Heart left ventricle (tissue), 16 donors: ENCODE measurements at regions not wholly inside any gene's neighbourhood (a gene's known extent, or its start where the extent isn't known, plus 50 kb on each side); places are given as distances from the start of the nearest gene placed in this dataset.

Source experiments
- ATAC-seq, 4 donors: fragments of 200-7000 bp; cut with Tn5 transposase; one replicate each; pipeline ENCODE4 v1.9.1; 2020 to 2022; ENCODE audit warnings: moderate library complexity in 4 of 4, mild to moderate bottlenecking in 3 of 4, moderate number of reproducible peaks in 1 of 4
- DNase-seq, 5 donors: peaks; one replicate each; pipeline ENCODE4 v3.0.0-alpha.2; 2020
- H3K27ac ChIP-seq, 12 donors: fragments of 200-600 bp; sonication (generic) in 4 of 12; one replicate each; pipeline versions ENCODE4 v1.5.0 to v1.8.0; 2016 to 2022; ENCODE audit warnings: mild to moderate bottlenecking in 2 of 12
- H3K27me3 ChIP-seq, 9 donors: fragments of 200-600 bp; sonication (generic) in 2 of 9; one replicate each; pipeline versions ENCODE4 v1.5.1 to v1.8.0; 2016 to 2022; ENCODE audit warnings: mild to moderate bottlenecking in 3 of 9
- H3K36me3 ChIP-seq, 9 donors: fragments of 200-600 bp; sonication (generic) in 2 of 9; one replicate each; pipeline versions ENCODE4 v1.5.0 to v1.8.0; 2018 to 2022; ENCODE audit warnings: mild to moderate bottlenecking in 2 of 9
- H3K4me1 ChIP-seq, 12 donors: fragments of 200-600 bp; sonication (generic) in 4 of 12; one replicate each; pipeline versions ENCODE4 v1.5.0 to v1.8.0; 2016 to 2022; ENCODE audit warnings: mild to moderate bottlenecking in 3 of 12
- H3K4me3 ChIP-seq, 12 donors: fragments of 200-600 bp; sonication (generic) in 4 of 12; one replicate each; pipeline versions ENCODE4 v1.5.0 to v1.8.0; 2017 to 2022; ENCODE audit warnings: mild to moderate bottlenecking in 9 of 12, moderate library complexity in 4 of 12
- H3K9me3 ChIP-seq, 12 donors: fragments of 200-600 bp; sonication (generic) in 4 of 12; one replicate each; pipeline versions ENCODE4 v1.5.0 to v1.8.0; 2016 to 2022; ENCODE audit warnings: mild to moderate bottlenecking in 1 of 12
- POLR2A ChIP-seq, 2 donors: fragments of 450-650 bp; IDR thresholded peaks; one replicate each; pipeline ENCODE4 v1.6.1; 2017; ENCODE audit warnings: antibody characterized with exemption in 2 of 2, mild to moderate bottlenecking in 2 of 2, moderate library complexity in 2 of 2
- WGBS, 4 donors: extraction: QIAGEN DNeasy Blood & Tissue Kit in 2 of 4; methylation state at CpG; one replicate each; pipeline versions ENCODE4 v1.1.5 to v1.1.7; 2013 to 2018; 5-methylcytosine and 5-hydroxymethylcytosine counted together
- intact Hi-C, 10 donors: fragments of 100-400 bp; cut with DNase I; formaldehyde crosslinking; loops; one replicate each; pipeline versions ENCODE4 v1.11.1 to v1.14.2; 2022
- TF ChIP-seq, protein P1 (sequence below), 12 donors: fragments of 200-600 bp; sonication (generic) in 4 of 12; IDR thresholded peaks; one replicate each; pipeline versions ENCODE4 v1.5.0 to v1.8.0; 2018 to 2022; ENCODE audit warnings: antibody characterized with exemption in 12 of 12, mild to moderate bottlenecking in 5 of 12
- donor health status: ischemic (EF 13 %, LVEDD 7.1; RV severe dilation, severe dysfunction).
- donor health status: healthy with polysubstance abuse.
- donor health status: DM: no; HTN: yes; CAD: no.
- donor health status: DM: no; HTN: no; CAD: no.
- donor health status: ischemic (EF 25% LVEDD 6.9; RV normal size, moderate dysfunction).
- donor health status: ischemic (EF 25% LVEDD 5.7; RV mildly dilated, moderate dysfunction).
- donor health status: healthy.
- donor health status: DM: yes; HTN: yes; CAD: no.
- donor health status: ischemic (EF 35%, LVEDD 5.7; RV mildly dilated, moderate dysfunction).
- donor health status: nonischemic (EF 11% LVEDD 7.7; RV severe dilation, severe dysfunction).
- donor health status: DM: yes; HTN: yes; CAD: no.
- donor health status: PGD.
- donor health status: ischemic (EF 29% LVEDD 5.4; RV normal size, mild dysfunction).
- donor health status: nonischemic (EF 23%, LVEDD 6.1; RV moderate dilation, normal function).

DNA sequence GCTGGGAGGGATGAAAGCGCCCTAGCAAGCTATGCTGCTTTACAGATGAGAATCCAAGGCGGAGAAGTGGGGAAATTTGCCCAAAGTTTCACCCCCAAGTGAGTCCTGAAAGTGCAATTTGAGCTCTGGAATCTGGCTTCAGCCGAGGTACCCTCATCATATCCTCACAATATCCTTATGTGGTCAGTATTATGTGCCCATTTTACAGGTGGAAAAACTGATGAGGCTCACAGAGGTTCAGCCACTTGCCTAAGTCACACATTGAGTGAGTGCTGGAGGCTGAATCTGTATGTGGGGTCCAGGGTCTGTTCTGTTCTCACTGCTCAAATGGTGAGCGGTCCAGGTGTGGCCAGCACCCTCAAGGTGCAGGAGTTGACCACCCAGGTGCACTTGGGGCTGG is 85.3 kb downstream of the MATN1 start:
- peaks cover 0 to 7% (median 0%) of the 10 kb centered on the region in 12 donors for H3K4me1 ChIP-seq
- intact Hi-C loops = loop anchor here in 1 of 10 donors (2.0 kb wide), 1 partner anchor 115 kb away; no protein-coding TSS in a partner anchor
- TF ChIP-seq, protein P1, sequence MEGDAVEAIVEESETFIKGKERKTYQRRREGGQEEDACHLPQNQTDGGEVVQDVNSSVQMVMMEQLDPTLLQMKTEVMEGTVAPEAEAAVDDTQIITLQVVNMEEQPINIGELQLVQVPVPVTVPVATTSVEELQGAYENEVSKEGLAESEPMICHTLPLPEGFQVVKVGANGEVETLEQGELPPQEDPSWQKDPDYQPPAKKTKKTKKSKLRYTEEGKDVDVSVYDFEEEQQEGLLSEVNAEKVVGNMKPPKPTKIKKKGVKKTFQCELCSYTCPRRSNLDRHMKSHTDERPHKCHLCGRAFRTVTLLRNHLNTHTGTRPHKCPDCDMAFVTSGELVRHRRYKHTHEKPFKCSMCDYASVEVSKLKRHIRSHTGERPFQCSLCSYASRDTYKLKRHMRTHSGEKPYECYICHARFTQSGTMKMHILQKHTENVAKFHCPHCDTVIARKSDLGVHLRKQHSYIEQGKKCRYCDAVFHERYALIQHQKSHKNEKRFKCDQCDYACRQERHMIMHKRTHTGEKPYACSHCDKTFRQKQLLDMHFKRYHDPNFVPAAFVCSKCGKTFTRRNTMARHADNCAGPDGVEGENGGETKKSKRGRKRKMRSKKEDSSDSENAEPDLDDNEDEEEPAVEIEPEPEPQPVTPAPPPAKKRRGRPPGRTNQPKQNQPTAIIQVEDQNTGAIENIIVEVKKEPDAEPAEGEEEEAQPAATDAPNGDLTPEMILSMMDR (IDR thresholded peaks at IDR 0.05) = no peak
- no peak for TF ChIP-seq POLR2A (IDR thresholded peaks at IDR 0.05)
- no peaks in the 10 kb centered on the region for H3K36me3 ChIP-seq
- DNase-seq (no peak), ATAC-seq (no peak)
- H3K9me3 ChIP-seq = no peaks in the 10 kb centered on the region
- peaks cover 0 to 16% (median 0%) of the 10 kb centered on the region in 9 donors for H3K27me3 ChIP-seq
- H3K4me3 ChIP-seq = no peak overlapping the region
- WGBS, 4 donors = 81 to 90% (median 85%) methylated on average over 4 of the region's 4 CpGs
- H3K27ac ChIP-seq = peak overlapping the region in 1 of 12 donors; percentile 54

GRCh38 chr1:30637183-30637980 is 86.0 kb downstream of the MATN1 start:
- peak; percentile 41 to 68 (median 50) for ATAC-seq
- peak overlapping the region in 1 of 12 donors; percentile 54 for H3K27ac ChIP-seq

GRCh38 chr1:30636621-30637020 is 86.8 kb downstream of the MATN1 start:
- H3K4me1 ChIP-seq = peaks cover 0 to 7% (median 0%) of the 10 kb centered on the region in 12 donors
- TF ChIP-seq POLR2A (IDR thresholded peaks at IDR 0.05) = no peak
- TF ChIP-seq, protein P1 (IDR thresholded peaks at IDR 0.05) = no peak
- ATAC-seq (no peak), DNase-seq (no peak)
- peaks cover 0 to 8% (median 0%) of the 10 kb centered on the region in 9 donors for H3K27me3 ChIP-seq
- H3K9me3 ChIP-seq = no peaks in the 10 kb centered on the region
- no peak overlapping the region for H3K4me3 ChIP-seq
- no peaks in the 10 kb centered on the region for H3K36me3 ChIP-seq
- intact Hi-C loops = no loop called here
- H3K27ac ChIP-seq = no peak overlapping the region
- 85 to 89% (median 86%) methylated on average over 5 of the region's 5 CpGs for WGBS, 4 donors

More at GRCh38 chr1:30637183-30637980, 86.0 kb downstream of the MATN1 start:
- TF ChIP-seq POLR2A (IDR thresholded peaks at IDR 0.05) = no peak
- TF ChIP-seq, protein P1 (IDR thresholded peaks at IDR 0.05) = no peak
- H3K27me3 ChIP-seq = peaks cover 0 to 13% (median 0%) of the 10 kb centered on the region in 9 donors
- H3K36me3 ChIP-seq = no peaks in the 10 kb centered on the region
- intact Hi-C loops = no loop called here
- H3K4me3 ChIP-seq = no peak overlapping the region
- WGBS, 4 donors = 57 to 66% (median 61%) methylated on average over 12 of the region's 12 CpGs
- H3K9me3 ChIP-seq = no peaks in the 10 kb centered on the region
- peaks cover 0 to 7% (median 0%) of the 10 kb centered on the region in 12 donors for H3K4me1 ChIP-seq
- no peak for DNase-seq

- 57 to 63% (median 61%) methylated on average over 8 of the region's 8 CpGs for WGBS, 4 donors
- TF ChIP-seq POLR2A (IDR thresholded peaks at IDR 0.05) = no peak
- TF ChIP-seq, protein P1 (IDR thresholded peaks at IDR 0.05) = no peak
- Histone ChIP-seq H3K4me3 (no peak overlapping the region), H3K27ac (no peak overlapping the region), H3K9me3 (no peaks in the 10 kb centered on the region), H3K27me3 (peaks cover 0 to 4% (median 0%) of the 10 kb centered on the region in 9 donors), H3K4me1 (peaks cover 0 to 7% (median 0%) of the 10 kb centered on the region in 12 donors), H3K36me3 (no peaks in the 10 kb centered on the region)
- intact Hi-C loops = no loop called here
- no peak for DNase-seq
- ATAC-seq = no peak
Measured at GRCh38 chr1:30635391-30635975, 87.9 kb downstream of the MATN1 start.
